ENCODE measurements at regions not wholly inside any gene's neighbourhood (a gene's known extent, or its start where the extent isn't known, plus 50 kb on each side); places are given as distances from the start of the nearest gene placed in this dataset.

- TF ChIP-seq, protein P1, sequence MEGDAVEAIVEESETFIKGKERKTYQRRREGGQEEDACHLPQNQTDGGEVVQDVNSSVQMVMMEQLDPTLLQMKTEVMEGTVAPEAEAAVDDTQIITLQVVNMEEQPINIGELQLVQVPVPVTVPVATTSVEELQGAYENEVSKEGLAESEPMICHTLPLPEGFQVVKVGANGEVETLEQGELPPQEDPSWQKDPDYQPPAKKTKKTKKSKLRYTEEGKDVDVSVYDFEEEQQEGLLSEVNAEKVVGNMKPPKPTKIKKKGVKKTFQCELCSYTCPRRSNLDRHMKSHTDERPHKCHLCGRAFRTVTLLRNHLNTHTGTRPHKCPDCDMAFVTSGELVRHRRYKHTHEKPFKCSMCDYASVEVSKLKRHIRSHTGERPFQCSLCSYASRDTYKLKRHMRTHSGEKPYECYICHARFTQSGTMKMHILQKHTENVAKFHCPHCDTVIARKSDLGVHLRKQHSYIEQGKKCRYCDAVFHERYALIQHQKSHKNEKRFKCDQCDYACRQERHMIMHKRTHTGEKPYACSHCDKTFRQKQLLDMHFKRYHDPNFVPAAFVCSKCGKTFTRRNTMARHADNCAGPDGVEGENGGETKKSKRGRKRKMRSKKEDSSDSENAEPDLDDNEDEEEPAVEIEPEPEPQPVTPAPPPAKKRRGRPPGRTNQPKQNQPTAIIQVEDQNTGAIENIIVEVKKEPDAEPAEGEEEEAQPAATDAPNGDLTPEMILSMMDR (IDR thresholded peaks at IDR 0.05; ENCODE audit: low read depth, low read length) = no peak
- no peaks in the 10 kb centered on the region for H3K9me3 ChIP-seq (ENCODE audit: severe bottlenecking)
- no peak overlapping the region for H3K4me3 ChIP-seq (ENCODE audit: low read depth, low read length)
- no peak for DNase-seq
- no peaks in the 10 kb centered on the region for H3K27me3 ChIP-seq (ENCODE audit: insufficient read depth, low read depth, severe bottlenecking)
- no peaks in the 10 kb centered on the region for H3K36me3 ChIP-seq
- H3K27ac ChIP-seq = no peak overlapping the region
These were observed 284.8 kb downstream of the BCL11A start for GRCh38 chr2:60268661-60269060.

- no peak for DNase-seq
- Histone ChIP-seq H3K27me3 (ENCODE audit: insufficient read depth, low read depth, severe bottlenecking) (no peaks in the 10 kb centered on the region), H3K27ac (no peak overlapping the region), H3K4me3 (ENCODE audit: low read depth, low read length) (no peak overlapping the region), H3K9me3 (ENCODE audit: severe bottlenecking) (no peaks in the 10 kb centered on the region), H3K36me3 (no peaks in the 10 kb centered on the region)
- TF ChIP-seq, protein P1 (IDR thresholded peaks at IDR 0.05; ENCODE audit: low read depth, low read length) = no peak
These were observed 285.4 kb downstream of the BCL11A start for GRCh38 chr2:60268032-60268431.

DNA sequence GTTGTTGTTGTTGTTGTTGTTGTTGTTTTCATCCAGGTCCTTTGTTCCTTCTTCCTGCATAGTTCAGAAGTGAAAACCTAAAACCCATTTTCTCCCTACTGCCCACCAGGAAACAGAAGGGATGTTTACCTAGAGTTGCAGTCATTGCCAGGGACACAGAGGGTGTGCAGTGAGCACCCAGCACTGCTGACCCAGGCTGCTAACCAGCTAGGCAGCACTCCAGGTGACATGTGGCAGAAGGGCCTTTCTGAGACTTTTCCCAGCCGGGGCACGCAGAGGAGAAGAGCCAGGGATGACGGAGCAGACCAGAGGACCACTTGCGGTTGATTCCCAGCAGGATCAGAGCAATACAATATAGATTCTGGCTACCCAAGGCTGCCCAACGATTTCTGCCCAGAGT, 286.3 kb downstream of the BCL11A start:
- H3K36me3 ChIP-seq = no peaks in the 10 kb centered on the region
- H3K27me3 ChIP-seq (ENCODE audit: insufficient read depth, low read depth, severe bottlenecking) = no peaks in the 10 kb centered on the region
- H3K27ac ChIP-seq = no peak overlapping the region
- no peak overlapping the region for H3K4me3 ChIP-seq (ENCODE audit: low read depth, low read length)
- no peaks in the 10 kb centered on the region for H3K9me3 ChIP-seq (ENCODE audit: severe bottlenecking)
- TF ChIP-seq, protein P1 (IDR thresholded peaks at IDR 0.05; ENCODE audit: low read depth, low read length) = no peak
- DNase-seq = no peak

GRCh38 chr2:60262178-60262577, 291.3 kb downstream of the BCL11A start:
- no peaks in the 10 kb centered on the region for H3K27me3 ChIP-seq (ENCODE audit: insufficient read depth, low read depth, severe bottlenecking)
- H3K4me3 ChIP-seq (ENCODE audit: low read depth, low read length) = no peak overlapping the region
- no peaks in the 10 kb centered on the region for H3K9me3 ChIP-seq (ENCODE audit: severe bottlenecking)
- no peaks in the 10 kb centered on the region for H3K36me3 ChIP-seq
- TF ChIP-seq, protein P1 (IDR thresholded peaks at IDR 0.05; ENCODE audit: low read depth, low read length) = no peak
- DNase-seq = no peak
- no peak overlapping the region for H3K27ac ChIP-seq

DNA sequence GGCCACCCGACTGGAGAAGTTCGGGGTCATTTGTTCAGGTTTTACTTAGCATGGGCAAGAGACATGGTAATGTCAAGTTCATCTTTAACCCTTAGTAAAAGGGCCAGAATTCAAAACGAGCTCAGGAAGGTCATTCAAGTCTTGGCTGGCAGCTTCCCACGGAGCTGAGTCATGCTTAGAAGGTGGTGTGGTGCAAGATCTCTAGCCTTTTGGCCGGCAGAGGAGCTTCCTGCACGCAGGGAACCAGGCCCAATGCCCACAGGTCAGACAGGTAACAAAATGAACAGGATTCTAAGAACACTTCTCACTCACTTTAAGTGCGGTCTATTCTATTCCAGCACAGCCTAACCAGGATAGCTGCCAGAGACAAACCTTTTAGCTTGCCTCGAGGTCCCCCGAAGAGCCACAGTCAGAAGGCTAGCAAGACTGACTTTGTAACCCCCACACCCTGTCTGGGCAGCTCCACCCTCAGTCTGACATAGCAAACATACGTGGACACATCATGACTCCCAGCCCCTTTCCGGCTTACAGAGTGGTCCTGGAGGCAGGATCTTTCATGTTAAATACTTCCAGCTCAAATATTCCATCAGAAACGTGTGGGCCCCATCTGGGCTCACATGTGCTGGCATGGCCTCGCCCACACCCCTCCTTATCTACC, 292.7 kb downstream of the BCL11A start:
- no peaks in the 10 kb centered on the region for H3K36me3 ChIP-seq
- H3K27me3 ChIP-seq (ENCODE audit: insufficient read depth, low read depth, severe bottlenecking) = no peaks in the 10 kb centered on the region
- H3K9me3 ChIP-seq (ENCODE audit: severe bottlenecking) = no peaks in the 10 kb centered on the region
- H3K4me3 ChIP-seq (ENCODE audit: low read depth, low read length) = no peak overlapping the region
- TF ChIP-seq, protein P1 (IDR thresholded peaks at IDR 0.05; ENCODE audit: low read depth, low read length) = no peak
- no peak for DNase-seq
- H3K27ac ChIP-seq = no peak overlapping the region

DNA sequence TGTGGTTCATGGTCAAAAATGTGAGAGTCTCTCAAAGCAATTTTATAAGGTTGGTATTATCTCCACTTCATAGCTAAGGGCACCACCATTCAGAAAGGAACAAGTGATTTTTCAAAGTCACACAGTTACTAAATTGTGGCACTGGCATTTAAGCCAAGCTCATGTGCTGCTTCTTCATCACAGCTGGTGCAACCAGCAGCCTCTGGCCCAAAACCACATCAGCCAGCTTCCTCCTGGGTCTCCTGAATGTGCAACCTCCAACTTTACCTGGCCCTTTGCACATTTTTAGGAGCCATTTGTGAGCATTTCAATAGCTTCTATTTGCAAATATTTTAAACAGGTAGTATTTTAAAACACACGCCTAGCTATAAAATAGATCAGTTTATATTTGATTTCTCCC, 293.7 kb downstream of the BCL11A start:
- H3K9me3 ChIP-seq (ENCODE audit: severe bottlenecking) = no peaks in the 10 kb centered on the region
- TF ChIP-seq, protein P1 (IDR thresholded peaks at IDR 0.05; ENCODE audit: low read depth, low read length) = no peak
- H3K36me3 ChIP-seq = no peaks in the 10 kb centered on the region
- H3K27me3 ChIP-seq (ENCODE audit: insufficient read depth, low read depth, severe bottlenecking) = no peaks in the 10 kb centered on the region
- H3K4me3 ChIP-seq (ENCODE audit: low read depth, low read length) = no peak overlapping the region
- H3K27ac ChIP-seq = no peak overlapping the region
- no peak for DNase-seq

All from WERI-Rb-1 (cell line).